Panc1 (cell line): ENCODE measurements at regions not wholly inside any gene's neighbourhood (a gene's known extent, or its start where the extent isn't known, plus 50 kb on each side); places are given as distances from the start of the nearest gene placed in this dataset.

Experiments
- ATAC-seq: fragments of 200-7000 bp; cut with Tn5 transposase; 2 replicates; pipeline ENCODE4 v1.9.1; 2020; ENCODE audit warnings: mild to moderate bottlenecking, moderate library complexity
- BruUV-seq: library from RNA; stranded (reverse); fragments of 400-500 nt; replicated peaks from 2 replicates; lab custom pipeline; 2021; lab: Mats Ljungman, UMichigan
- CTCF ChIA-PET: fragments of 300-600 bp; sonication (Branson Sonifier 250); formaldehyde crosslinking; loops from one replicate; lab custom pipeline; 2022; ENCODE audit warnings: antibody characterized with exemption; lab: Charles Lee
- POLR2A ChIA-PET: fragments of 300-600 bp; sonication (Branson Sonifier 250); formaldehyde crosslinking; loops from one replicate; lab custom pipeline; 2022; ENCODE audit warnings: antibody characterized with exemption; lab: Charles Lee
- DNase-seq: peaks from one replicate; pipeline ENCODE4 v3.0.0-alpha.2; 2010; ENCODE audit warnings: low read depth, low spot score
- H3K27ac ChIP-seq: 2 replicates; pipeline ENCODE4 v1.5.1; 2011; ENCODE audit warnings: mild to moderate bottlenecking, low read length, inconsistent platforms
- H3K27me3 ChIP-seq: fragments of 200-500 bp; sonication (Bioruptor generic); 2 replicates; pipeline ENCODE4 v1.6.0; 2014; ENCODE audit warnings: low read length, inconsistent platforms; ENCODE audit not compliant: control insufficient read depth, insufficient read depth
- H3K36me3 ChIP-seq: fragments of 200-500 bp; sonication (Bioruptor generic); 2 replicates; pipeline ENCODE4 v1.5.1; 2014; ENCODE audit warnings: inconsistent platforms, mild to moderate bottlenecking, low read length, moderate library complexity; ENCODE audit not compliant: control insufficient read depth, insufficient read depth
- H3K4me1 ChIP-seq: 2 replicates; pipeline ENCODE4 v1.5.1; 2011; ENCODE audit warnings: inconsistent platforms, mild to moderate bottlenecking, low read length, moderate library complexity; ENCODE audit not compliant: control insufficient read depth, insufficient read depth
- H3K4me3 ChIP-seq, 2 experiments: 2 replicates each; pipeline ENCODE4 v1.5.1; 2011 to 2012; ENCODE audit warnings: low read depth in 2 of 2, low read length in 2 of 2, mild to moderate bottlenecking in 2 of 2, inconsistent platforms in 1 of 2, moderate library complexity in 1 of 2
- H3K9me3 ChIP-seq: fragments of 200-500 bp; sonication (Bioruptor generic); 2 replicates; pipeline ENCODE4 v1.5.1; 2014; ENCODE audit warnings: low read depth, mild to moderate bottlenecking, inconsistent platforms, low read length, moderate library complexity; ENCODE audit not compliant: control insufficient read depth, insufficient read depth
- POLR2AphosphoS5 ChIP-seq: IDR thresholded peaks from 2 replicates; pipeline ENCODE4 v1.6.1; 2012; ENCODE audit warnings: mild to moderate bottlenecking, low read depth, low read length, moderate library complexity
- SIN3A ChIP-seq: IDR thresholded peaks from 2 replicates; pipeline ENCODE4 v1.6.1; 2012; ENCODE audit warnings: low read depth, mild to moderate bottlenecking, low read length, moderate library complexity, borderline replicate concordance; ENCODE audit not compliant: insufficient read depth
- TCF7L2 ChIP-seq: IDR thresholded peaks from 2 replicates; pipeline ENCODE4 v1.6.1; 2011; ENCODE audit warnings: mild to moderate bottlenecking, low read depth, low read length, inconsistent platforms
- in situ Hi-C: cut with HindIII; loops from 2 replicates; pipeline ENCODE4 v1.10.0; 2016; ENCODE audit warnings: low sequenced_read_pairs, low pct_unique_long_range_greater_than_20kb
- intact Hi-C: fragments of 100-400 bp; cut with micrococcal nuclease; formaldehyde crosslinking; loops from one replicate; pipeline ENCODE4 v1.10.0; 2022; ENCODE audit not compliant: unreplicated experiment
- TF ChIP-seq, protein P1 (sequence below), 2 experiments: IDR thresholded peaks; 2 replicates each; pipeline ENCODE4 v1.6.1; 2011 to 2012; ENCODE audit warnings: low read depth in 2 of 2, control low read depth in 1 of 2, low read length in 1 of 2, mild to moderate bottlenecking in 1 of 2, moderate library complexity in 1 of 2; ENCODE audit not compliant: insufficient read depth in 1 of 2
- TF ChIP-seq, protein P2 (sequence below): fragments of 450-650 bp; IDR thresholded peaks from 2 replicates; pipeline ENCODE4 v1.5.1; 2017; ENCODE audit warnings: mild to moderate bottlenecking

DNA sequence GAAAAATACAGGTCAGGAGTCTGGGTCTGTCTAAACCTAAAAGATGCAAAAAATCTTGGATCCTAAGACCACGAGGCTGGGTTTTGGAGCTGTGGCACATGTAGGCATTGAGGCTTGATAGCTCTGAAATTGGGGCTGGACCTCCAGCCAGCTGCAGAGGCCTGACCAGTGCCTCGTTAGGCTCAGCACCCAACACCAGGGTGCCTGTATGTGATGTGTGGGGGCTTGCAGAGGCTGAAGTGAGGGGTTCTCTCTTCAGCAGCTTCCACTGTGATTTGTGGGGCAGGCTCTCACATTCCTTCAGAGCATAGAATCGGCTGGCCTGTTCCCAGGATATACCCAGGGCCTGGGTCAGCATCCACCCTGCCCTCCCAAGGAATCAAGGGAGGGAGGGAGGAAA lies 247.8 kb downstream of the BUB3 start:
- TF ChIP-seq, protein P1, sequence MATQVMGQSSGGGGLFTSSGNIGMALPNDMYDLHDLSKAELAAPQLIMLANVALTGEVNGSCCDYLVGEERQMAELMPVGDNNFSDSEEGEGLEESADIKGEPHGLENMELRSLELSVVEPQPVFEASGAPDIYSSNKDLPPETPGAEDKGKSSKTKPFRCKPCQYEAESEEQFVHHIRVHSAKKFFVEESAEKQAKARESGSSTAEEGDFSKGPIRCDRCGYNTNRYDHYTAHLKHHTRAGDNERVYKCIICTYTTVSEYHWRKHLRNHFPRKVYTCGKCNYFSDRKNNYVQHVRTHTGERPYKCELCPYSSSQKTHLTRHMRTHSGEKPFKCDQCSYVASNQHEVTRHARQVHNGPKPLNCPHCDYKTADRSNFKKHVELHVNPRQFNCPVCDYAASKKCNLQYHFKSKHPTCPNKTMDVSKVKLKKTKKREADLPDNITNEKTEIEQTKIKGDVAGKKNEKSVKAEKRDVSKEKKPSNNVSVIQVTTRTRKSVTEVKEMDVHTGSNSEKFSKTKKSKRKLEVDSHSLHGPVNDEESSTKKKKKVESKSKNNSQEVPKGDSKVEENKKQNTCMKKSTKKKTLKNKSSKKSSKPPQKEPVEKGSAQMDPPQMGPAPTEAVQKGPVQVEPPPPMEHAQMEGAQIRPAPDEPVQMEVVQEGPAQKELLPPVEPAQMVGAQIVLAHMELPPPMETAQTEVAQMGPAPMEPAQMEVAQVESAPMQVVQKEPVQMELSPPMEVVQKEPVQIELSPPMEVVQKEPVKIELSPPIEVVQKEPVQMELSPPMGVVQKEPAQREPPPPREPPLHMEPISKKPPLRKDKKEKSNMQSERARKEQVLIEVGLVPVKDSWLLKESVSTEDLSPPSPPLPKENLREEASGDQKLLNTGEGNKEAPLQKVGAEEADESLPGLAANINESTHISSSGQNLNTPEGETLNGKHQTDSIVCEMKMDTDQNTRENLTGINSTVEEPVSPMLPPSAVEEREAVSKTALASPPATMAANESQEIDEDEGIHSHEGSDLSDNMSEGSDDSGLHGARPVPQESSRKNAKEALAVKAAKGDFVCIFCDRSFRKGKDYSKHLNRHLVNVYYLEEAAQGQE (IDR thresholded peaks at IDR 0.05; ENCODE audit: insufficient read depth in 1 of 2, low read depth in 2 of 2, low read length in 1 of 2), result no peak
- TF ChIP-seq SIN3A (no peak), TCF7L2 (no peak), POLR2AphosphoS5 (no peak)
- TF ChIP-seq, protein P2, sequence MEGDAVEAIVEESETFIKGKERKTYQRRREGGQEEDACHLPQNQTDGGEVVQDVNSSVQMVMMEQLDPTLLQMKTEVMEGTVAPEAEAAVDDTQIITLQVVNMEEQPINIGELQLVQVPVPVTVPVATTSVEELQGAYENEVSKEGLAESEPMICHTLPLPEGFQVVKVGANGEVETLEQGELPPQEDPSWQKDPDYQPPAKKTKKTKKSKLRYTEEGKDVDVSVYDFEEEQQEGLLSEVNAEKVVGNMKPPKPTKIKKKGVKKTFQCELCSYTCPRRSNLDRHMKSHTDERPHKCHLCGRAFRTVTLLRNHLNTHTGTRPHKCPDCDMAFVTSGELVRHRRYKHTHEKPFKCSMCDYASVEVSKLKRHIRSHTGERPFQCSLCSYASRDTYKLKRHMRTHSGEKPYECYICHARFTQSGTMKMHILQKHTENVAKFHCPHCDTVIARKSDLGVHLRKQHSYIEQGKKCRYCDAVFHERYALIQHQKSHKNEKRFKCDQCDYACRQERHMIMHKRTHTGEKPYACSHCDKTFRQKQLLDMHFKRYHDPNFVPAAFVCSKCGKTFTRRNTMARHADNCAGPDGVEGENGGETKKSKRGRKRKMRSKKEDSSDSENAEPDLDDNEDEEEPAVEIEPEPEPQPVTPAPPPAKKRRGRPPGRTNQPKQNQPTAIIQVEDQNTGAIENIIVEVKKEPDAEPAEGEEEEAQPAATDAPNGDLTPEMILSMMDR, result no peak
- peaks cover 9% of the 10 kb centered on the region for H3K9me3 ChIP-seq
- BruUV-seq, result no TSS peak
- in situ Hi-C loops (no loop called here), intact Hi-C loops (no loop called here)
- H3K36me3 ChIP-seq, result no peaks in the 10 kb centered on the region
- CTCF ChIA-PET, result interaction anchor here (1.2 kb wide), 1 partner anchor 15 kb away, joined by 3 read pairs; no protein-coding TSS in a partner anchor
- H3K27me3 ChIP-seq, result peaks cover 2% of the 10 kb centered on the region; the same call in 1 of the 2 replicates
- no peak overlapping the region for H3K4me3 ChIP-seq
- POLR2A ChIA-PET, result no interaction called here
- ATAC-seq, result no peak
- H3K4me1 ChIP-seq, result no peaks in the 10 kb centered on the region
- no peak overlapping the region for H3K27ac ChIP-seq
- no peak for DNase-seq

DNA sequence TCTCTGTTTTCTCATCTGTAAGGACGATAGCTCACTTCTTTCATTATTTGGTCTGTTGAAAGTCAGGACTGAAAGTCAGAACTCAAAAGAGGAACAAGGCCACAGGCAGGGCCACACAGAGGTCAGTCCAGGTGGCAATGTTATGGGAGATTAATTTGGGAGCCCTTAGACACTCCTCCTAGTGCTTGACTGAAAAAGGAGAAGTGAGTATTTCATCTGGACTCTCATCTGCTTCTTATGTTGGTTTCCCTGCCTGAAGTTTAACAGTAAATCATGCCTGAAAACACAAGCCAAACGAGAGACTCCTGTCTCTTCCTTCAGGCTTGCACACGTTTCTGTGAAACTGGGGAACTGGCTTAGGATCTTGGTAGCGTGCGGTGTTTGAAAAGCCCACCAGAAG lies 248.5 kb downstream of the BUB3 start:
- ATAC-seq (no peak), DNase-seq (no peak)
- BruUV-seq, result no TSS peak
- Histone ChIP-seq H3K4me3 (no peak overlapping the region), H3K36me3 (no peaks in the 10 kb centered on the region), H3K9me3 (peaks cover 9% of the 10 kb centered on the region), H3K27me3 (peaks cover 2% of the 10 kb centered on the region; the same call in 1 of the 2 replicates), H3K27ac (no peak overlapping the region), H3K4me1 (no peaks in the 10 kb centered on the region)
- intact Hi-C loops (no loop called here), in situ Hi-C loops (no loop called here)
- TF ChIP-seq, protein P1 (IDR thresholded peaks at IDR 0.05; ENCODE audit: insufficient read depth in 1 of 2, low read depth in 2 of 2, low read length in 1 of 2), result no peak
- TF ChIP-seq POLR2AphosphoS5 (no peak), SIN3A (no peak), TCF7L2 (no peak)
- TF ChIP-seq, protein P2, result no peak
- ChIA-PET POLR2A (no interaction called here), CTCF (interaction anchor here (1.2 kb wide), 1 partner anchor 15 kb away, joined by 3 read pairs; no protein-coding TSS in a partner anchor)
